Inflammatory macrophage (primary cell): ENCODE measurements at regions not wholly inside any gene's neighbourhood (a gene's known extent, or its start where the extent isn't known, plus 50 kb on each side); places are given as distances from the start of the nearest gene placed in this dataset.

ENCODE experiments used
- DNase-seq, 2 donors: peaks; one replicate each; pipeline ENCODE4 v3.0.0-alpha.2; 2020 to 2022

- no peak for DNase-seq
These were observed 484.6 kb downstream of the GALC start for GRCh38 chr14:87508333-87508732.

- no peak for DNase-seq
These were observed 489.3 kb downstream of the GALC start for GRCh38 chr14:87503711-87504110.

- no peak for DNase-seq
These were observed 495.7 kb downstream of the GALC start for GRCh38 chr14:87497301-87497700.

GRCh38 chr14:87494010-87494409, 499.0 kb downstream of the GALC start:
- DNase-seq: no peak

GRCh38 chr14:87492561-87492960, 500.4 kb downstream of the GALC start:
- no peak for DNase-seq

GRCh38 chr14:87491816-87492215, 501.2 kb downstream of the GALC start:
- no peak for DNase-seq

- no peak for DNase-seq
These were observed 503.7 kb downstream of the GALC start for GRCh38 chr14:87489196-87489819.

GRCh38 chr14:87483271-87484260, 509.4 kb downstream of the GALC start:
- no peak for DNase-seq

GRCh38 chr14:87468531-87468930, 524.5 kb downstream of the GALC start:
- DNase-seq: no peak

GRCh38 chr14:87467578-87467977, 525.4 kb downstream of the GALC start:
- DNase-seq: no peak

GRCh38 chr14:87465770-87466169, 527.2 kb downstream of the GALC start:
- no peak for DNase-seq

GRCh38 chr14:87461704-87462103, 531.3 kb downstream of the GALC start:
- no peak for DNase-seq

GRCh38 chr14:87457720-87458119, 535.3 kb downstream of the GALC start:
- DNase-seq: no peak

GRCh38 chr14:87450193-87450592, 542.8 kb downstream of the GALC start:
- DNase-seq: no peak

GRCh38 chr14:87449016-87449415, 544.0 kb downstream of the GALC start:
- DNase-seq: no peak

GRCh38 chr14:87443787-87444186, 549.2 kb downstream of the GALC start:
- DNase-seq: no peak

- DNase-seq: no peak
These were observed 549.9 kb downstream of the GALC start for GRCh38 chr14:87443039-87443438.

GRCh38 chr14:87437158-87437557, 555.8 kb downstream of the GALC start:
- DNase-seq: no peak

GRCh38 chr14:87434680-87435079, 558.3 kb downstream of the GALC start:
- no peak for DNase-seq

GRCh38 chr14:87434011-87434410, 559.0 kb downstream of the GALC start:
- no peak for DNase-seq

GRCh38 chr14:87432698-87433097, 560.3 kb downstream of the GALC start:
- no peak for DNase-seq

GRCh38 chr14:87430810-87431209, 562.2 kb downstream of the GALC start:
- no peak for DNase-seq

GRCh38 chr14:87430214-87430613, 562.8 kb downstream of the GALC start:
- DNase-seq: no peak

- DNase-seq: no peak
These were observed 573.1 kb downstream of the GALC start for GRCh38 chr14:87419925-87420324.
